ENCODE measurements at regions not wholly inside any gene's neighbourhood (a gene's known extent, or its start where the extent isn't known, plus 50 kb on each side); places are given as distances from the start of the nearest gene placed in this dataset.

DNA sequence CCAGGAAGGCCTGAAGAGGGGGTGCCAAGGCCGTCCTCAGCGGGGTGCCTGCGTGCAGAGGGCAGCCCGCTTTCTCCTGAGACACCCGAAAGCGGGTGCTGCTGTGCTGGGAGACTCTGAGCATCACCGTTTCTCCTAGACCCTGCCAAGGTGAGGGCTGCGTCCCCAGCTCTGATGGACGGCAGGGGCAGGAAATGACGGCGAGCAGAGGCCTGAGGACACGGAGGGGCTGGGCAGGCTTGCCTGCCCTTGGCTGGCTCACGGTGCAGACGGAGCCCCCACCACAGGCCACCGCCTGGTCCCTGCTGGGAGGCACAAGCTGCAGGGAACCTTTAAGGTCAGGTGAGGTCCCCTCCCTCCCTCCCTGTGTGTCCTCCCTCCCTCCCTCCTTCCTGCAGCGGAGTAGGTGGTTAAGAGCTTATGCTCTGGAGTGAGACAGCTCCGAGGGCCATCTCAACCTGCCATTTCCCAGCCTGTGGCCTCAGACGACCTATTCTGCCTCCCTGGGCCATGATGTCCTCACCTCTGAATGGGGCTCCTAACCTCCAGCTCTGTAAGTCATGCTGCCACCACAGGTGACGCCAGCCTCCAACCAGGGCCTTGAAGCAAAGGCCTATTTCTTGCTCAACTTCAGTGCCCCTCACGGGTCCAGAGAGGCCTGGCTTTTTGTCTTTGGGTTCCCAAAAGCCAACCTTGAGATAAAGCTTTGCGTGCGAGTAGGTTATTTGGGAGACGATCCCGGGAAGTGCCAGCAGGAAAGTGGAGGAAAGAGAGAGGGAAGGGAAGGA is 54.2 kb upstream of the GRPEL1 start:
- ChIA-PET CTCF (no interaction called here), POLR2A (no interaction called here)
- H3K36me3 ChIP-seq (ENCODE audit: control insufficient read depth in 2 of 2, insufficient read depth in 1 of 2, low read length in 2 of 2): no peaks in the 10 kb centered on the region
- no peaks in the 10 kb centered on the region for H3K9me3 ChIP-seq (ENCODE audit: control insufficient read depth, insufficient read depth, low read depth, low read length)
- TF ChIP-seq ZNF37A (tag by site-specific recombination; IDR thresholded peaks at IDR 0.05) (no peak), ZIC2 (tag by site-specific recombination; IDR thresholded peaks at IDR 0.05) (peak; percentile 45), GLIS1 (tag by site-specific recombination; IDR thresholded peaks at IDR 0.05) (0 out of 2 replicates have a peak, but pooled peaks have one; percentile 10)
- TF ChIP-seq, protein P1, sequence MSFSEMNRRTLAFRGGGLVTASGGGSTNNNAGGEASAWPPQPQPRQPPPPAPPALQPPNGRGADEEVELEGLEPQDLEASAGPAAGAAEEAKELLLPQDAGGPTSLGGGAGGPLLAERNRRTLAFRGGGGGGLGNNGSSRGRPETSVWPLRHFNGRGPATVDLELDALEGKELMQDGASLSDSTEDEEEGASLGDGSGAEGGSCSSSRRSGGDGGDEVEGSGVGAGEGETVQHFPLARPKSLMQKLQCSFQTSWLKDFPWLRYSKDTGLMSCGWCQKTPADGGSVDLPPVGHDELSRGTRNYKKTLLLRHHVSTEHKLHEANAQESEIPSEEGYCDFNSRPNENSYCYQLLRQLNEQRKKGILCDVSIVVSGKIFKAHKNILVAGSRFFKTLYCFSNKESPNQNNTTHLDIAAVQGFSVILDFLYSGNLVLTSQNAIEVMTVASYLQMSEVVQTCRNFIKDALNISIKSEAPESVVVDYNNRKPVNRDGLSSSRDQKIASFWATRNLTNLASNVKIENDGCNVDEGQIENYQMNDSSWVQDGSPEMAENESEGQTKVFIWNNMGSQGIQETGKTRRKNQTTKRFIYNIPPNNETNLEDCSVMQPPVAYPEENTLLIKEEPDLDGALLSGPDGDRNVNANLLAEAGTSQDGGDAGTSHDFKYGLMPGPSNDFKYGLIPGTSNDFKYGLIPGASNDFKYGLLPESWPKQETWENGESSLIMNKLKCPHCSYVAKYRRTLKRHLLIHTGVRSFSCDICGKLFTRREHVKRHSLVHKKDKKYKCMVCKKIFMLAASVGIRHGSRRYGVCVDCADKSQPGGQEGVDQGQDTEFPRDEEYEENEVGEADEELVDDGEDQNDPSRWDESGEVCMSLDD (tag by site-specific recombination; IDR thresholded peaks at IDR 0.05): no peak
- no peak overlapping the region for H3K4me3 ChIP-seq (ENCODE audit: low read depth, low read length)
- no peaks in the 10 kb centered on the region for H3K4me1 ChIP-seq (ENCODE audit: control insufficient read depth, insufficient read depth, low read length)
- no peak overlapping the region for H3K27ac ChIP-seq (ENCODE audit: extremely low read depth, low read depth, low read length)

DNA sequence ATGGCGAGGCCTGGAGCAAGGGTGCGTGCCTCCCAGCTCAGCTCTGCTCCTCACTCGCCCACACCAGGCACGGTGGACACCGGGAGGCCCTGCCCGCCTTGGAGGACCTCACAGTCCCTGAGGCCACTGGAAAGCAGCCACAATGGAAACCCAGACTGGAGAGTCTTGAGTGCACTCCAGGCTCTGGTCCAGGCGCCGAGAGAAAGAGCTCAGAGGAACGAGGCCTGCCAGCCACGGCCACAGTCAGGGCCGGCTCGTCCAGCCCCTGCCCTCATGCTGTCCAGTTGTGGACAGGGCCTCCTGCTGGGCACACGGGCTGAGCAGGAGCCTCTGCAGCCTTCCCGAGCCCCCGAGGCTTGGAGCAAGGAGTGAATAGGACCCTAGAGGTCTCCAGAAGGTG is 53.3 kb upstream of the GRPEL1 start:
- Histone ChIP-seq H3K4me3 (ENCODE audit: low read depth, low read length) (no peak overlapping the region), H3K9me3 (ENCODE audit: control insufficient read depth, insufficient read depth, low read depth, low read length) (no peaks in the 10 kb centered on the region), H3K27ac (ENCODE audit: extremely low read depth, low read depth, low read length) (no peak overlapping the region), H3K4me1 (ENCODE audit: control insufficient read depth, insufficient read depth, low read length) (no peaks in the 10 kb centered on the region), H3K36me3 (ENCODE audit: control insufficient read depth in 2 of 2, insufficient read depth in 1 of 2, low read length in 2 of 2) (no peaks in the 10 kb centered on the region)
- CTCF ChIA-PET: no interaction called here
- POLR2A ChIA-PET: no interaction called here
- no peak for TF ChIP-seq ZNF341 (tag by site-specific recombination; IDR thresholded peaks at IDR 0.05; ENCODE audit: low read depth)
- TF ChIP-seq, protein P2, sequence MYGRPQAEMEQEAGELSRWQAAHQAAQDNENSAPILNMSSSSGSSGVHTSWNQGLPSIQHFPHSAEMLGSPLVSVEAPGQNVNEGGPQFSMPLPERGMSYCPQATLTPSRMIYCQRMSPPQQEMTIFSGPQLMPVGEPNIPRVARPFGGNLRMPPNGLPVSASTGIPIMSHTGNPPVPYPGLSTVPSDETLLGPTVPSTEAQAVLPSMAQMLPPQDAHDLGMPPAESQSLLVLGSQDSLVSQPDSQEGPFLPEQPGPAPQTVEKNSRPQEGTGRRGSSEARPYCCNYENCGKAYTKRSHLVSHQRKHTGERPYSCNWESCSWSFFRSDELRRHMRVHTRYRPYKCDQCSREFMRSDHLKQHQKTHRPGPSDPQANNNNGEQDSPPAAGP (tag by site-specific recombination; IDR thresholded peaks at IDR 0.05): no peak
- TF ChIP-seq ZFP69B (tag by site-specific recombination; IDR thresholded peaks at IDR 0.05): no peak
- no peak for TF ChIP-seq ZNF707 (tag by site-specific recombination; IDR thresholded peaks at IDR 0.05)
- no peak for TF ChIP-seq ZNF548 (tag by site-specific recombination; IDR thresholded peaks at IDR 0.05)
- TF ChIP-seq BCL11A (tag by site-specific recombination; IDR thresholded peaks at IDR 0.05; ENCODE audit: low read depth): no peak
- no peak for TF ChIP-seq SCRT2 (tag by site-specific recombination; IDR thresholded peaks at IDR 0.05)
- no peak for TF ChIP-seq ZIC2 (tag by site-specific recombination; IDR thresholded peaks at IDR 0.05)
- TF ChIP-seq, protein P3, sequence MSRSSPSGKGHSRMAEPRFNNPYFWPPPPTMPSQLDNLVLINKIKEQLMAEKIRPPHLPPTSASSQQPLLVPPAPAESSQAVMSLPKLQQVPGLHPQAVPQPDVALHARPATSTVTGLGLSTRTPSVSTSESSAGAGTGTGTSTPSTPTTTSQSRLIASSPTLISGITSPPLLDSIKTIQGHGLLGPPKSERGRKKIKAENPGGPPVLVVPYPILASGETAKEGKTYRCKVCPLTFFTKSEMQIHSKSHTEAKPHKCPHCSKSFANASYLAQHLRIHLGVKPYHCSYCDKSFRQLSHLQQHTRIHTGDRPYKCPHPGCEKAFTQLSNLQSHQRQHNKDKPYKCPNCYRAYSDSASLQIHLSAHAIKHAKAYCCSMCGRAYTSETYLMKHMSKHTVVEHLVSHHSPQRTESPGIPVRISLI (tag by site-specific recombination; IDR thresholded peaks at IDR 0.05): no peak
- no peak for TF ChIP-seq ZNF501 (tag by site-specific recombination; IDR thresholded peaks at IDR 0.05)
- TF ChIP-seq ZNF274 (IDR thresholded peaks at IDR 0.05; ENCODE audit: low read length): no peak
- no peak for TF ChIP-seq ZNF274 (tag by site-specific recombination; IDR thresholded peaks at IDR 0.05; ENCODE audit: borderline replicate concordance)
- TF ChIP-seq, protein P4, sequence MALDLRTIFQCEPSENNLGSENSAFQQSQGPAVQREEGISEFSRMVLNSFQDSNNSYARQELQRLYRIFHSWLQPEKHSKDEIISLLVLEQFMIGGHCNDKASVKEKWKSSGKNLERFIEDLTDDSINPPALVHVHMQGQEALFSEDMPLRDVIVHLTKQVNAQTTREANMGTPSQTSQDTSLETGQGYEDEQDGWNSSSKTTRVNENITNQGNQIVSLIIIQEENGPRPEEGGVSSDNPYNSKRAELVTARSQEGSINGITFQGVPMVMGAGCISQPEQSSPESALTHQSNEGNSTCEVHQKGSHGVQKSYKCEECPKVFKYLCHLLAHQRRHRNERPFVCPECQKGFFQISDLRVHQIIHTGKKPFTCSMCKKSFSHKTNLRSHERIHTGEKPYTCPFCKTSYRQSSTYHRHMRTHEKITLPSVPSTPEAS (tag by site-specific recombination; IDR thresholded peaks at IDR 0.05): no peak
- no peak for TF ChIP-seq ZNF157 (tag by site-specific recombination; IDR thresholded peaks at IDR 0.05)
- no peak for TF ChIP-seq ZNF621 (tag by site-specific recombination; IDR thresholded peaks at IDR 0.05)
- TF ChIP-seq, protein P5, sequence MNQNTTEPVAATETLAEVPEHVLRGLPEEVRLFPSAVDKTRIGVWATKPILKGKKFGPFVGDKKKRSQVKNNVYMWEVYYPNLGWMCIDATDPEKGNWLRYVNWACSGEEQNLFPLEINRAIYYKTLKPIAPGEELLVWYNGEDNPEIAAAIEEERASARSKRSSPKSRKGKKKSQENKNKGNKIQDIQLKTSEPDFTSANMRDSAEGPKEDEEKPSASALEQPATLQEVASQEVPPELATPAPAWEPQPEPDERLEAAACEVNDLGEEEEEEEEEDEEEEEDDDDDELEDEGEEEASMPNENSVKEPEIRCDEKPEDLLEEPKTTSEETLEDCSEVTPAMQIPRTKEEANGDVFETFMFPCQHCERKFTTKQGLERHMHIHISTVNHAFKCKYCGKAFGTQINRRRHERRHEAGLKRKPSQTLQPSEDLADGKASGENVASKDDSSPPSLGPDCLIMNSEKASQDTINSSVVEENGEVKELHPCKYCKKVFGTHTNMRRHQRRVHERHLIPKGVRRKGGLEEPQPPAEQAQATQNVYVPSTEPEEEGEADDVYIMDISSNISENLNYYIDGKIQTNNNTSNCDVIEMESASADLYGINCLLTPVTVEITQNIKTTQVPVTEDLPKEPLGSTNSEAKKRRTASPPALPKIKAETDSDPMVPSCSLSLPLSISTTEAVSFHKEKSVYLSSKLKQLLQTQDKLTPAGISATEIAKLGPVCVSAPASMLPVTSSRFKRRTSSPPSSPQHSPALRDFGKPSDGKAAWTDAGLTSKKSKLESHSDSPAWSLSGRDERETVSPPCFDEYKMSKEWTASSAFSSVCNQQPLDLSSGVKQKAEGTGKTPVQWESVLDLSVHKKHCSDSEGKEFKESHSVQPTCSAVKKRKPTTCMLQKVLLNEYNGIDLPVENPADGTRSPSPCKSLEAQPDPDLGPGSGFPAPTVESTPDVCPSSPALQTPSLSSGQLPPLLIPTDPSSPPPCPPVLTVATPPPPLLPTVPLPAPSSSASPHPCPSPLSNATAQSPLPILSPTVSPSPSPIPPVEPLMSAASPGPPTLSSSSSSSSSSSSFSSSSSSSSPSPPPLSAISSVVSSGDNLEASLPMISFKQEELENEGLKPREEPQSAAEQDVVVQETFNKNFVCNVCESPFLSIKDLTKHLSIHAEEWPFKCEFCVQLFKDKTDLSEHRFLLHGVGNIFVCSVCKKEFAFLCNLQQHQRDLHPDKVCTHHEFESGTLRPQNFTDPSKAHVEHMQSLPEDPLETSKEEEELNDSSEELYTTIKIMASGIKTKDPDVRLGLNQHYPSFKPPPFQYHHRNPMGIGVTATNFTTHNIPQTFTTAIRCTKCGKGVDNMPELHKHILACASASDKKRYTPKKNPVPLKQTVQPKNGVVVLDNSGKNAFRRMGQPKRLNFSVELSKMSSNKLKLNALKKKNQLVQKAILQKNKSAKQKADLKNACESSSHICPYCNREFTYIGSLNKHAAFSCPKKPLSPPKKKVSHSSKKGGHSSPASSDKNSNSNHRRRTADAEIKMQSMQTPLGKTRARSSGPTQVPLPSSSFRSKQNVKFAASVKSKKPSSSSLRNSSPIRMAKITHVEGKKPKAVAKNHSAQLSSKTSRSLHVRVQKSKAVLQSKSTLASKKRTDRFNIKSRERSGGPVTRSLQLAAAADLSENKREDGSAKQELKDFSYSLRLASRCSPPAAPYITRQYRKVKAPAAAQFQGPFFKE (tag by site-specific recombination; IDR thresholded peaks at IDR 0.05; ENCODE audit: borderline replicate concordance): no peak
- TF ChIP-seq ZNF600 (tag by site-specific recombination; IDR thresholded peaks at IDR 0.05): no peak
